T-cell (primary cell): ENCODE measurements at regions not wholly inside any gene's neighbourhood (a gene's known extent, or its start where the extent isn't known, plus 50 kb on each side); places are given as distances from the start of the nearest gene placed in this dataset.

Experiments used
- ATAC-seq, 4 experiments: fragments of 200-7000 bp in 3 of 4; fragments of 150-1000 bp in 1 of 4; cut with Tn5 transposase; replicated peaks in 1 of 4; 1 replicate in 3 of 4; 2 replicates in 1 of 4; pipeline ENCODE4 v1.10.0; 2021; ENCODE audit warnings: moderate library complexity in 3 of 4, mild to moderate bottlenecking in 2 of 4, moderate number of reproducible peaks in 1 of 4
- CTCF ChIA-PET, 2 donors: fragments of 300-600 bp; sonication (Branson Sonifier 250); formaldehyde crosslinking; loops; one replicate each; lab custom pipeline; 2022; ENCODE audit warnings: antibody characterized with exemption in 2 of 2; lab: Charles Lee
- POLR2A ChIA-PET, 2 donors: fragments of 300-600 bp; sonication (Branson Sonifier 250); formaldehyde crosslinking; loops; one replicate each; lab custom pipeline; 2022; ENCODE audit warnings: antibody characterized with exemption in 2 of 2; lab: Charles Lee
- DNase-seq, 35 experiments: peaks; one replicate each; pipeline versions ENCODE4 v3.0.0 to v3.0.0-alpha.2; 2013 to 2023
- H3K27ac ChIP-seq: one replicate; pipeline ENCODE4 v1.5.1; 2013; ENCODE audit warnings: low read length
- H3K27me3 ChIP-seq, 2 experiments: replicated peaks in 1 of 2; 1 replicate in 1 of 2; 2 replicates in 1 of 2; pipeline versions ENCODE4 v1.6.1 to v1.7.0; 2013; ENCODE audit warnings: low read length in 1 of 2, mixed read lengths in 1 of 2; ENCODE audit not compliant: control insufficient read depth in 2 of 2, insufficient read depth in 2 of 2; ENCODE audit errors: extremely low read depth in 1 of 2
- H3K36me3 ChIP-seq, 2 donors: 1 replicate in 1 of 2; 2 replicates in 1 of 2; pipeline versions ENCODE4 v1.6.1 to v1.7.0; 2013; ENCODE audit warnings: low read length in 1 of 2; ENCODE audit not compliant: control insufficient read depth in 2 of 2, insufficient read depth in 1 of 2; ENCODE audit errors: extremely low read depth in 1 of 2
- H3K4me1 ChIP-seq, 2 experiments: 1 replicate in 1 of 2; 2 replicates in 1 of 2; pipeline versions ENCODE4 v1.6.1 to v1.7.0; 2013; ENCODE audit warnings: low read length in 2 of 2, mixed read lengths in 1 of 2; ENCODE audit not compliant: insufficient read depth in 2 of 2, control insufficient read depth in 1 of 2; ENCODE audit errors: extremely low read depth in 1 of 2
- H3K4me3 ChIP-seq, 2 donors: 1 replicate in 1 of 2; 2 replicates in 1 of 2; pipeline versions ENCODE4 v1.5.1 to v1.7.0; 2013; ENCODE audit warnings: mild to moderate bottlenecking in 2 of 2, low read length in 1 of 2, moderate library complexity in 1 of 2; ENCODE audit not compliant: control insufficient read depth in 1 of 2; ENCODE audit errors: extremely low read depth in 1 of 2
- H3K9me3 ChIP-seq: 2 replicates; pipeline ENCODE4 v1.7.0; 2013
- H3K27ac Mint-ChIP-seq, 2 donors: one replicate each; pipeline ENCODE4 v1.8.0; 2020 to 2021; ENCODE audit warnings: mild to moderate bottlenecking in 2 of 2, mixed read lengths in 2 of 2
- H3K27me3 Mint-ChIP-seq, 2 donors: one replicate each; pipeline ENCODE4 v1.8.0; 2021 to 2022; ENCODE audit warnings: mixed read lengths in 2 of 2
- H3K36me3 Mint-ChIP-seq: one replicate; pipeline ENCODE4 v1.8.0; 2021; ENCODE audit warnings: mixed read lengths
- H3K4me1 Mint-ChIP-seq, 3 donors: one replicate each; pipeline ENCODE4 v1.8.0; 2020 to 2022; ENCODE audit warnings: mixed read lengths in 3 of 3, mild to moderate bottlenecking in 1 of 3
- H3K4me3 Mint-ChIP-seq, 3 donors: one replicate each; pipeline ENCODE4 v1.8.0; 2020 to 2022; ENCODE audit warnings: mild to moderate bottlenecking in 3 of 3, mixed read lengths in 3 of 3, moderate library complexity in 3 of 3
- H3K9me3 Mint-ChIP-seq, 3 donors: one replicate each; pipeline ENCODE4 v1.8.0; 2020 to 2022; ENCODE audit warnings: mixed read lengths in 3 of 3
- WGBS: methylation state at CpG from one replicate; pipeline ENCODE4 v1.1.5; 2013; ENCODE audit warnings: missing lambda C conversion rate; ENCODE audit not compliant: insufficient coverage; 5-methylcytosine and 5-hydroxymethylcytosine counted together

GRCh38 chr3:70754314-70754713 is 441.9 kb upstream of the MDFIC2 start:
- H3K27ac ChIP-seq, result no peak overlapping the region
- ATAC-seq (no peak), DNase-seq (no peak)
- no peak overlapping the region for H3K27ac Mint-ChIP-seq
- ChIA-PET CTCF (no interaction called here), POLR2A (no interaction called here)
- no peaks in the 10 kb centered on the region for H3K36me3 ChIP-seq
- H3K27me3 ChIP-seq, result no peaks in the 10 kb centered on the region
- H3K4me1 Mint-ChIP-seq, result no peaks in the 10 kb centered on the region
- H3K4me3 ChIP-seq, result no peak overlapping the region
- H3K9me3 Mint-ChIP-seq, result no peaks in the 10 kb centered on the region
- peaks cover 7 to 15% of the 10 kb centered on the region in 2 donors for H3K27me3 Mint-ChIP-seq
- no peak overlapping the region for H3K4me3 Mint-ChIP-seq
- H3K9me3 ChIP-seq, result no peaks in the 10 kb centered on the region
- H3K36me3 Mint-ChIP-seq, result no peaks in the 10 kb centered on the region
- H3K4me1 ChIP-seq, result no peaks in the 10 kb centered on the region

DNA sequence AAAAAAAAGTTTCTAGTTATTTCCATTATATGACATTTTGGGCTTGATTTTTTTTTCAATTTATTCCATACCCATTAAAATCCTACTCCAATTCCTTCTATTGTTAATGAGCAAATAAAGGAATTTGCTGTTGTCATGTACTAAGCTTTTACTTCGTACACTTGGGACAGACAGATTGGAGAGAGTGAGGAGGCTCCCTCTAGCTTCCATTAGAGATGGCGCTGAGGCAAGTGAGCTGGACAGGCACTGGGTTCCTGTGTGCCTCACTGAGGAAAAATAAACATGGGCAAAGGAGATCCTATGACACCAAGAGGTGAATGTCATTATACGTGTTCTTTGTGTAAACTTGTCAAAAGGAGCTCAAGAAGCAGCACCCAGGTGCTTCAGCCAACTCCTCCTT is 441.1 kb upstream of the MDFIC2 start:
- no peaks in the 10 kb centered on the region for H3K36me3 ChIP-seq
- Mint-ChIP-seq H3K27ac (no peak overlapping the region), H3K36me3 (no peaks in the 10 kb centered on the region), H3K4me1 (no peaks in the 10 kb centered on the region), H3K4me3 (no peak overlapping the region), H3K9me3 (no peaks in the 10 kb centered on the region), H3K27me3 (peaks cover 14 to 19% of the 10 kb centered on the region in 2 donors)
- DNase-seq, result no peak
- no peaks in the 10 kb centered on the region for H3K27me3 ChIP-seq
- 79% methylated on average over 2 of the region's 3 CpGs for WGBS
- H3K4me3 ChIP-seq, result no peak overlapping the region
- POLR2A ChIA-PET, result no interaction called here
- no peaks in the 10 kb centered on the region for H3K4me1 ChIP-seq
- no peak overlapping the region for H3K27ac ChIP-seq
- CTCF ChIA-PET, result interaction anchor here in 1 of 2 donors (0.6 kb wide), 1 partner anchor 203 kb away, joined by 6 read pairs; no protein-coding TSS in a partner anchor
- no peak for ATAC-seq
- H3K9me3 ChIP-seq, result no peaks in the 10 kb centered on the region

- CTCF ChIA-PET, result no interaction called here
- Mint-ChIP-seq H3K27me3 (peaks cover 14 to 19% of the 10 kb centered on the region in 2 donors), H3K36me3 (no peaks in the 10 kb centered on the region), H3K9me3 (no peaks in the 10 kb centered on the region), H3K4me3 (no peak overlapping the region), H3K27ac (no peak overlapping the region), H3K4me1 (no peaks in the 10 kb centered on the region)
- ATAC-seq (no peak), DNase-seq (no peak)
- no peak overlapping the region for H3K27ac ChIP-seq
- H3K27me3 ChIP-seq, result no peaks in the 10 kb centered on the region
- POLR2A ChIA-PET, result no interaction called here
- no peaks in the 10 kb centered on the region for H3K9me3 ChIP-seq
- H3K4me3 ChIP-seq, result no peak overlapping the region
- no peaks in the 10 kb centered on the region for H3K4me1 ChIP-seq
- H3K36me3 ChIP-seq, result no peaks in the 10 kb centered on the region
- no CpG with 5 or more reads among the region's 5 CpGs for WGBS
Observed at GRCh38 chr3:70752051-70752450, 439.6 kb upstream of the MDFIC2 start.

GRCh38 chr3:70749122-70749521 is 436.7 kb upstream of the MDFIC2 start:
- H3K27me3 ChIP-seq, result no peaks in the 10 kb centered on the region
- no peaks in the 10 kb centered on the region for H3K4me1 ChIP-seq
- no peak overlapping the region for H3K27ac ChIP-seq
- no peaks in the 10 kb centered on the region for H3K9me3 Mint-ChIP-seq
- WGBS, result no CpG with 5 or more reads among the region's 4 CpGs
- H3K4me3 Mint-ChIP-seq, result no peak overlapping the region
- H3K36me3 ChIP-seq, result no peaks in the 10 kb centered on the region
- DNase-seq (no peak), ATAC-seq (no peak)
- no peak overlapping the region for H3K27ac Mint-ChIP-seq
- no peaks in the 10 kb centered on the region for H3K9me3 ChIP-seq
- H3K4me1 Mint-ChIP-seq, result no peaks in the 10 kb centered on the region
- H3K27me3 Mint-ChIP-seq, result peaks cover 15 to 24% of the 10 kb centered on the region in 2 donors
- CTCF ChIA-PET, result no interaction called here
- POLR2A ChIA-PET, result no interaction called here
- no peaks in the 10 kb centered on the region for H3K36me3 Mint-ChIP-seq
- no peak overlapping the region for H3K4me3 ChIP-seq

- Mint-ChIP-seq H3K27ac (no peak overlapping the region), H3K4me3 (no peak overlapping the region), H3K9me3 (no peaks in the 10 kb centered on the region), H3K4me1 (no peaks in the 10 kb centered on the region), H3K36me3 (no peaks in the 10 kb centered on the region), H3K27me3 (peaks cover 17 to 22% of the 10 kb centered on the region in 2 donors)
- Histone ChIP-seq H3K4me1 (no peaks in the 10 kb centered on the region), H3K4me3 (no peak overlapping the region), H3K27ac (no peak overlapping the region), H3K27me3 (no peaks in the 10 kb centered on the region), H3K36me3 (no peaks in the 10 kb centered on the region), H3K9me3 (no peaks in the 10 kb centered on the region)
- POLR2A ChIA-PET, result no interaction called here
- CTCF ChIA-PET, result no interaction called here
- 100% methylated on average over 1 of the region's 5 CpGs for WGBS
- DNase-seq, result no peak
- ATAC-seq, result no peak
Observed at GRCh38 chr3:70748593-70748992, 436.2 kb upstream of the MDFIC2 start.

GRCh38 chr3:70747847-70748246 is 435.4 kb upstream of the MDFIC2 start:
- 71% methylated on average over 1 of the region's 4 CpGs for WGBS
- H3K9me3 ChIP-seq, result no peaks in the 10 kb centered on the region
- DNase-seq, result no peak
- H3K27me3 Mint-ChIP-seq, result peaks cover 17 to 20% of the 10 kb centered on the region in 2 donors
- no peaks in the 10 kb centered on the region for H3K27me3 ChIP-seq
- no peaks in the 10 kb centered on the region for H3K36me3 ChIP-seq
- H3K4me1 Mint-ChIP-seq, result no peaks in the 10 kb centered on the region
- ATAC-seq, result no peak
- H3K9me3 Mint-ChIP-seq, result no peaks in the 10 kb centered on the region
- H3K4me3 Mint-ChIP-seq, result no peak overlapping the region
- H3K27ac Mint-ChIP-seq, result no peak overlapping the region
- no peaks in the 10 kb centered on the region for H3K36me3 Mint-ChIP-seq
- CTCF ChIA-PET, result no interaction called here
- no peak overlapping the region for H3K4me3 ChIP-seq
- H3K4me1 ChIP-seq, result no peaks in the 10 kb centered on the region
- POLR2A ChIA-PET, result no interaction called here
- no peak overlapping the region for H3K27ac ChIP-seq

- Mint-ChIP-seq H3K27ac (no peak overlapping the region), H3K27me3 (peaks cover 10 to 12% of the 10 kb centered on the region in 2 donors), H3K36me3 (no peaks in the 10 kb centered on the region), H3K9me3 (no peaks in the 10 kb centered on the region), H3K4me1 (no peaks in the 10 kb centered on the region), H3K4me3 (no peak overlapping the region)
- Histone ChIP-seq H3K27ac (no peak overlapping the region), H3K4me3 (no peak overlapping the region), H3K27me3 (no peaks in the 10 kb centered on the region), H3K9me3 (no peaks in the 10 kb centered on the region), H3K36me3 (no peaks in the 10 kb centered on the region), H3K4me1 (no peaks in the 10 kb centered on the region)
- CTCF ChIA-PET, result no interaction called here
- POLR2A ChIA-PET, result no interaction called here
- ATAC-seq (no peak), DNase-seq (no peak)
- WGBS, result no CpG with 5 or more reads among the region's 3 CpGs
Observed at GRCh38 chr3:70744536-70744935, 432.1 kb upstream of the MDFIC2 start.
